Right lobe of liver (tissue), 6 donors: ENCODE measurements at regions not wholly inside any gene's neighbourhood (a gene's known extent, or its start where the extent isn't known, plus 50 kb on each side); places are given as distances from the start of the nearest gene placed in this dataset.

ENCODE experiments used
- ATAC-seq, 4 donors: fragments of 200-7000 bp; cut with Tn5 transposase; one replicate each; pipeline ENCODE4 v1.9.1; 2020; ENCODE audit warnings: mild to moderate bottlenecking in 4 of 4, moderate library complexity in 4 of 4
- DNase-seq, 3 donors: peaks; one replicate each; pipeline ENCODE4 v3.0.0-alpha.2; 2020
- H3K27ac ChIP-seq, 3 donors: fragments of 200-600 bp; one replicate each; pipeline ENCODE4 v1.8.0; 2022
- H3K27me3 ChIP-seq, 2 donors: fragments of 200-600 bp; one replicate each; pipeline ENCODE4 v1.8.0; 2022
- H3K36me3 ChIP-seq, 4 donors: fragments of 200-600 bp; sonication (generic) in 1 of 4; one replicate each; pipeline versions ENCODE4 v1.5.1 to v1.8.0; 2017 to 2022; ENCODE audit warnings: control low read depth in 1 of 4
- H3K4me1 ChIP-seq, 4 donors: fragments of 200-600 bp; sonication (generic) in 1 of 4; one replicate each; pipeline versions ENCODE4 v1.5.1 to v1.8.0; 2017 to 2022; ENCODE audit warnings: control low read depth in 1 of 4
- H3K4me3 ChIP-seq, 3 donors: fragments of 200-600 bp; one replicate each; pipeline ENCODE4 v1.8.0; 2022
- H3K9me3 ChIP-seq, 4 donors: fragments of 200-600 bp; sonication (generic) in 1 of 4; one replicate each; pipeline versions ENCODE4 v1.5.1 to v1.8.0; 2017 to 2022; ENCODE audit warnings: control low read depth in 1 of 4
- POLR2A ChIP-seq: fragments of 450-650 bp; IDR thresholded peaks from one replicate; pipeline ENCODE4 v1.6.1; 2017; ENCODE audit warnings: antibody characterized with exemption, mild to moderate bottlenecking
- WGBS: methylation state at CpG from one replicate; pipeline ENCODE4 v1.1.6; 2018; ENCODE audit warnings: low coverage, low lambda C conversion rate; ENCODE audit not compliant: insufficient coverage; ENCODE audit errors: missing lambda C conversion rate; 5-methylcytosine and 5-hydroxymethylcytosine counted together
- intact Hi-C, 2 donors: fragments of 100-400 bp; cut with DNase I; formaldehyde crosslinking; loops; one replicate each; pipeline versions ENCODE4 v1.11.2 to v1.14.1; 2022
- TF ChIP-seq, protein P1 (sequence below), 4 donors: fragments of 200-600 bp in 3 of 4; fragments of 450-650 bp in 1 of 4; IDR thresholded peaks; one replicate each; pipeline versions ENCODE4 v1.5.1 to v1.8.0; 2016 to 2022; ENCODE audit warnings: antibody characterized with exemption in 4 of 4, mild to moderate bottlenecking in 2 of 4
- donor health status: DM: no; HTN: yes; CAD: no.
- donor health status: DM: no; HTN: no; CAD: no.
- donor health status: DM: no; HTN: no; CAD: no.
- donor health status: DM: no; HTN: yes; CAD: no.
- donor health status: DM: no; HTN: yes; CAD: no.

DNA sequence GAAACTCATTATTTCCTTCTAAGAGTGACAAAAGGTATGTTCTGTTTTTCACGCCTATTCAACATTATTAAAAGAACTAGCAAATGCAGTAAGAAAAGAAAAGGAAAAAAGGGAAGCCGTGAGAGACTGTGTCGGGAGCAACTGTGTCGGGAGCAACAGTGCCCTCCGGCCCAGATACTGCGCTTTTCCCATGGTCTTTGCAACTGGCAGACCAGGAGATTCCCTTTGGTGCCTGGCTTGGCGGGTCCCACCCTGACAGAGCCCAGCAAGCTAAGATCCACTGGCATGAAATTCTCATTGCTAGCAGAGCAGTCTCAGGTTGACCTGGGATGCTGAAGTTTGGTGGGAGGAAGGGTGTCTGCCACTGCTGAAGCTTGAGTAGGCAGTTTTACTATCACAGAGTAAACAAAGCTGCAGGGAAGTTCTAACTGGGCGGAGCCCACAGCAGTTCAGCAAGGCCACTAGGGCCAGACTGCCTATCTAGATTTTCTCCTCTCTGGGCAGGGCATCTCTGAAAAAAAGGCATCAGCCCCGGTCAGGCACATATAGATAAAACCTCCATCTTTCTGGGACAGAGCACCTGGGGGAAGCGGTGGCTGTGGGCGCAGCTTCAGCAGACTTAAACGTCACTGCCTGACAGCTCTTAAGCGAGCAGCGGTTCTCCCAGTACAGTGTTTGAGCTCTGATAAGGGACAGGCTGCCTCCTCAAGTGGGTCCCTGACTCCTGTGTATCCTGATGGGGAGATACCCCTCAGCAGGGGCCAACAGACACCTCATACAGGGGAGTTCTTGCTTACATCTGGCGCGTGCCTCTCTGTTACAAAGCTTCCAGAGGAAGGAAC is 1237.4 kb upstream of the CDH18 start:
- 55% methylated on average over 5 of the region's 16 CpGs for WGBS
- TF ChIP-seq POLR2A, result no peak
- TF ChIP-seq, protein P1, sequence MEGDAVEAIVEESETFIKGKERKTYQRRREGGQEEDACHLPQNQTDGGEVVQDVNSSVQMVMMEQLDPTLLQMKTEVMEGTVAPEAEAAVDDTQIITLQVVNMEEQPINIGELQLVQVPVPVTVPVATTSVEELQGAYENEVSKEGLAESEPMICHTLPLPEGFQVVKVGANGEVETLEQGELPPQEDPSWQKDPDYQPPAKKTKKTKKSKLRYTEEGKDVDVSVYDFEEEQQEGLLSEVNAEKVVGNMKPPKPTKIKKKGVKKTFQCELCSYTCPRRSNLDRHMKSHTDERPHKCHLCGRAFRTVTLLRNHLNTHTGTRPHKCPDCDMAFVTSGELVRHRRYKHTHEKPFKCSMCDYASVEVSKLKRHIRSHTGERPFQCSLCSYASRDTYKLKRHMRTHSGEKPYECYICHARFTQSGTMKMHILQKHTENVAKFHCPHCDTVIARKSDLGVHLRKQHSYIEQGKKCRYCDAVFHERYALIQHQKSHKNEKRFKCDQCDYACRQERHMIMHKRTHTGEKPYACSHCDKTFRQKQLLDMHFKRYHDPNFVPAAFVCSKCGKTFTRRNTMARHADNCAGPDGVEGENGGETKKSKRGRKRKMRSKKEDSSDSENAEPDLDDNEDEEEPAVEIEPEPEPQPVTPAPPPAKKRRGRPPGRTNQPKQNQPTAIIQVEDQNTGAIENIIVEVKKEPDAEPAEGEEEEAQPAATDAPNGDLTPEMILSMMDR (IDR thresholded peaks at IDR 0.05), result no peak
- no peak for DNase-seq
- no peaks in the 10 kb centered on the region for H3K36me3 ChIP-seq
- no peak overlapping the region for H3K27ac ChIP-seq
- no peak overlapping the region for H3K4me3 ChIP-seq
- no peaks in the 10 kb centered on the region for H3K4me1 ChIP-seq
- no peaks in the 10 kb centered on the region for H3K9me3 ChIP-seq
- ATAC-seq, result no peak
- H3K27me3 ChIP-seq, result no peaks in the 10 kb centered on the region
- intact Hi-C loops, result no loop called here

DNA sequence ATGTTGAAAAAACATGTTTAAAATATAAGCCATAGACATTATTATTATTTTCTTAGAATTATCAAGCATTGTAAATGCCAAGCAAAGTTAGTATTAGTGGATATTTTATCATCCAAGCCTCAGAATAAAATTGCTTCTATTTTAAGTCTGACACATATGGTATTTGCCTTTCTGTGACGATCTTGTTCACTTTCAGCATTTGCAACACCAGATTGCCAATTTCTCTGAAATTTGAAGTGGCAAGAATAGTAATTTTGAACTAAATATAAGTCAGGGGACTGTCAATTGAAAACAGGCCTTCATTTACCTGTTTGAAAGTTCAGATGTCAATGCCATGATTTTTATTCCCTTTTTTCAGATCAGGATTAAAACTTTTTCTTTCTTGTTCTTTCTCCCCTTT is 1233.6 kb upstream of the CDH18 start:
- H3K4me1 ChIP-seq, result no peaks in the 10 kb centered on the region
- H3K36me3 ChIP-seq, result no peaks in the 10 kb centered on the region
- WGBS, result 33% methylated on average over 1 of the region's 1 CpG
- no peak for ATAC-seq
- no peak overlapping the region for H3K27ac ChIP-seq
- no peak overlapping the region for H3K4me3 ChIP-seq
- no peak for TF ChIP-seq POLR2A
- TF ChIP-seq, protein P1 (IDR thresholded peaks at IDR 0.05), result no peak
- no peaks in the 10 kb centered on the region for H3K27me3 ChIP-seq
- intact Hi-C loops, result no loop called here
- no peak for DNase-seq
- no peaks in the 10 kb centered on the region for H3K9me3 ChIP-seq

- Histone ChIP-seq H3K4me1 (no peaks in the 10 kb centered on the region), H3K36me3 (no peaks in the 10 kb centered on the region), H3K4me3 (no peak overlapping the region), H3K27me3 (no peaks in the 10 kb centered on the region), H3K9me3 (no peaks in the 10 kb centered on the region), H3K27ac (no peak overlapping the region)
- intact Hi-C loops, result no loop called here
- no peak for DNase-seq
- WGBS, result 22% methylated on average over 2 of the region's 2 CpGs
- TF ChIP-seq, protein P1 (IDR thresholded peaks at IDR 0.05), result no peak
- no peak for TF ChIP-seq POLR2A
- ATAC-seq, result no peak
Observed at GRCh38 chr5:21219966-21220365, 1232.0 kb upstream of the CDH18 start.

- ATAC-seq (no peak), DNase-seq (no peak)
- Histone ChIP-seq H3K4me3 (no peak overlapping the region), H3K9me3 (no peaks in the 10 kb centered on the region), H3K36me3 (no peaks in the 10 kb centered on the region), H3K27ac (no peak overlapping the region), H3K27me3 (no peaks in the 10 kb centered on the region), H3K4me1 (no peaks in the 10 kb centered on the region)
- no peak for TF ChIP-seq POLR2A
- TF ChIP-seq, protein P1 (IDR thresholded peaks at IDR 0.05), result no peak
- 89% methylated on average over 1 of the region's 1 CpG for WGBS
- intact Hi-C loops, result no loop called here
Observed at GRCh38 chr5:21219251-21219650, 1231.3 kb upstream of the CDH18 start.
